LNCaP clone FGC (cell line): ENCODE measurements at regions not wholly inside any gene's neighbourhood (a gene's known extent, or its start where the extent isn't known, plus 50 kb on each side); places are given as distances from the start of the nearest gene placed in this dataset.
A peak's percentile ranks its signal among the peaks of the same experiment; 100 is the strongest.

Source experiments
- DNase-seq: peaks from one replicate; pipeline ENCODE4 v3.0.0-alpha.2; 2011; ENCODE audit warnings: low read depth
- H3K4me3 ChIP-seq: 2 replicates; pipeline ENCODE4 v1.5.1; 2011; ENCODE audit warnings: mild to moderate bottlenecking, low read depth, low read length, control low read depth
- CTCF ChIP-seq: IDR thresholded peaks from 2 replicates; pipeline ENCODE4 v1.5.1; 2012; ENCODE audit warnings: mild to moderate bottlenecking; ENCODE audit not compliant: control insufficient read depth, insufficient read depth; ENCODE audit errors: extremely low read depth

- TF ChIP-seq CTCF: no peak
- no peak overlapping the region for H3K4me3 ChIP-seq
Measured at GRCh38 chrX:46306103-46306502, 239.1 kb downstream of the ZNF674 start.

GRCh38 chrX:46305431-46305830 lies 239.8 kb downstream of the ZNF674 start:
- TF ChIP-seq CTCF: no peak
- no peak overlapping the region for H3K4me3 ChIP-seq
- no peak for DNase-seq

More at GRCh38 chrX:46306103-46306502, 239.1 kb downstream of the ZNF674 start:
- DNase-seq: peak; percentile 85

GRCh38 chrX:46301903-46302302 lies 243.3 kb downstream of the ZNF674 start:
- no peak overlapping the region for H3K4me3 ChIP-seq
- no peak for DNase-seq
- TF ChIP-seq CTCF: no peak

- no peak for DNase-seq
- H3K4me3 ChIP-seq: no peak overlapping the region
- TF ChIP-seq CTCF: no peak
Measured at GRCh38 chrX:46298821-46299220, 246.4 kb downstream of the ZNF674 start.

- no peak for TF ChIP-seq CTCF
- no peak overlapping the region for H3K4me3 ChIP-seq
- DNase-seq: no peak
Measured at GRCh38 chrX:46295963-46296362, 249.3 kb downstream of the ZNF674 start.

- no peak for TF ChIP-seq CTCF
- DNase-seq: no peak
- no peak overlapping the region for H3K4me3 ChIP-seq
Measured at GRCh38 chrX:46294234-46294633, 251.0 kb downstream of the ZNF674 start.

GRCh38 chrX:46279925-46280313 lies 265.3 kb downstream of the ZNF674 start:
- TF ChIP-seq CTCF: no peak
- no peak for DNase-seq
- no peak overlapping the region for H3K4me3 ChIP-seq
